ENCODE measurements at regions not wholly inside any gene's neighbourhood (a gene's known extent, or its start where the extent isn't known, plus 50 kb on each side); places are given as distances from the start of the nearest gene placed in this dataset.

DNA sequence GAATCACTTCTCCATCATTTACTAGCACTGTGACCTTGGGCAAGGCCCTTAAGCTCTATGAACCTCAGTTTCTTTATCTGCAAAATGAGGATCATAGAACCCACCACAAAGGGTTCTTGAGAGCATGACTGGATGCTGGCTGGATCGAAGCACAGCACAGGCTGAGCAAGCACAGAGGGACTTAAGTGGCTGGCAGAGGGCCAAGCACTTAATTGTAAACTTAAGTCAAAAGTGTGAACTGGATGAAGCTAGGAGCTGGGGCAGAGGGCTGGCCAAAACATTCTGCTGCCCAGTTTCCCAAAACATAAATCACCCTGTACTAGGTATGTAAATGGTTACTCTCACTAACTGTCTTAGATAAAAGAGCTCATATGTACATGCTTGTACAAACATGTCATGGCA, 112.3 kb upstream of the WWC1 start:
- no peak overlapping the region for H3K27ac ChIP-seq
- no peaks in the 10 kb centered on the region for H3K27me3 ChIP-seq
- no peak overlapping the region for H3K4me3 ChIP-seq
- DNase-seq, result no peak
- in situ Hi-C loops (cut with MboI; ENCODE audit: low sequenced_read_pairs in 4 of 4), result no loop called here
- no peaks in the 10 kb centered on the region for H3K36me3 ChIP-seq
- no peaks in the 10 kb centered on the region for H3K9me3 ChIP-seq
- intact Hi-C loops (cut with DNase I; ENCODE audit: low total_unique reads), result no loop called here
- H3K4me1 ChIP-seq, result no peaks in the 10 kb centered on the region
- no peak for TF ChIP-seq POLR2A (IDR thresholded peaks at IDR 0.05)
- TF ChIP-seq, protein P1, sequence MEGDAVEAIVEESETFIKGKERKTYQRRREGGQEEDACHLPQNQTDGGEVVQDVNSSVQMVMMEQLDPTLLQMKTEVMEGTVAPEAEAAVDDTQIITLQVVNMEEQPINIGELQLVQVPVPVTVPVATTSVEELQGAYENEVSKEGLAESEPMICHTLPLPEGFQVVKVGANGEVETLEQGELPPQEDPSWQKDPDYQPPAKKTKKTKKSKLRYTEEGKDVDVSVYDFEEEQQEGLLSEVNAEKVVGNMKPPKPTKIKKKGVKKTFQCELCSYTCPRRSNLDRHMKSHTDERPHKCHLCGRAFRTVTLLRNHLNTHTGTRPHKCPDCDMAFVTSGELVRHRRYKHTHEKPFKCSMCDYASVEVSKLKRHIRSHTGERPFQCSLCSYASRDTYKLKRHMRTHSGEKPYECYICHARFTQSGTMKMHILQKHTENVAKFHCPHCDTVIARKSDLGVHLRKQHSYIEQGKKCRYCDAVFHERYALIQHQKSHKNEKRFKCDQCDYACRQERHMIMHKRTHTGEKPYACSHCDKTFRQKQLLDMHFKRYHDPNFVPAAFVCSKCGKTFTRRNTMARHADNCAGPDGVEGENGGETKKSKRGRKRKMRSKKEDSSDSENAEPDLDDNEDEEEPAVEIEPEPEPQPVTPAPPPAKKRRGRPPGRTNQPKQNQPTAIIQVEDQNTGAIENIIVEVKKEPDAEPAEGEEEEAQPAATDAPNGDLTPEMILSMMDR (IDR thresholded peaks at IDR 0.05 in 4 of 5, conservative IDR thresholded peaks at IDR 0.05 in 1 of 5), result no peak
- no peak for ATAC-seq

DNA sequence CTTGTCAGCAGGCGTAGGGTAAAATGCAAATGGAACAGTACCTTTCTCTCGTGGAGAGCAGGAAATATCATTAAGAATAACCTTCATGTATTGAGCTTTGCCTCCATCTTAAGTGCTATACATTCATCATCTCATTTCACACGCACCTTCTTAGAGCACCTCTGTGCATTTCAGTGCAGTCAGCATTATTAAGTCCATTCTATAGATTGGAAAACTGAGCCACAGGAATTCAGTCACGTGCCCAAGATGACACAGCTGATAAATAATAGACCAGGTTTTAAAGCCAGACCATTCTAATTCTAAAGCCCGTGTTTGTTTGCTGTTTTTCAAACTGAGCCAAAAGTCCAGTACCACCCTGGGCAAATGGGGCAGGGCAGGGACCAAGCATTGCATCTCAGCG, 109.2 kb upstream of the WWC1 start:
- H3K27me3 ChIP-seq, result no peaks in the 10 kb centered on the region
- intact Hi-C loops (cut with DNase I; ENCODE audit: low total_unique reads), result no loop called here
- no peak overlapping the region for H3K4me3 ChIP-seq
- no peaks in the 10 kb centered on the region for H3K9me3 ChIP-seq
- H3K27ac ChIP-seq, result no peak overlapping the region
- ATAC-seq (no peak), DNase-seq (no peak)
- no peaks in the 10 kb centered on the region for H3K4me1 ChIP-seq
- in situ Hi-C loops (cut with MboI; ENCODE audit: low sequenced_read_pairs in 4 of 4), result no loop called here
- TF ChIP-seq POLR2A (IDR thresholded peaks at IDR 0.05), result no peak
- TF ChIP-seq, protein P1 (IDR thresholded peaks at IDR 0.05 in 4 of 5, conservative IDR thresholded peaks at IDR 0.05 in 1 of 5), result no peak
- H3K36me3 ChIP-seq, result no peaks in the 10 kb centered on the region

DNA sequence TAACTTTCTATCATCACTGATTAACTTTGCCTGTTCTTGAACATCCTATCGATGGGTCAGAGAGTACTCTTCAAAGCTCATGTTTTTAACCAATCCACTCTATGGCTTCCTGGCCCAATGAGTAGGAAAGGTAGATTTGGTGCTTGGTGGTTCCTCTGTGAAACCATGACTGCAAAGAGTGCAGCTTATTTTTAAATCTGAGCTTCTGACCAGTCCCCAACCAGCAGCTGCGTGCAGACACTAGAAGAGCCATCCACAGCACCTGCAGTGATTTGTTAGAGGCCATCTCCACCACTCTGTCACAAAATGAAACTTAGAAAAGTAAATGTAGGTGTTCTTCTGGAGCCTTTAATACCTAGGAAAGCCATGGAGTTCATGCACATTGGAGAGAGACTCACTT, 107.3 kb upstream of the WWC1 start:
- in situ Hi-C loops (cut with MboI; ENCODE audit: low sequenced_read_pairs in 4 of 4), result no loop called here
- no peaks in the 10 kb centered on the region for H3K27me3 ChIP-seq
- intact Hi-C loops (cut with DNase I; ENCODE audit: low total_unique reads), result no loop called here
- DNase-seq, result no peak
- no peak for ATAC-seq
- H3K36me3 ChIP-seq, result no peaks in the 10 kb centered on the region
- no peak for TF ChIP-seq POLR2A (IDR thresholded peaks at IDR 0.05)
- TF ChIP-seq, protein P1 (IDR thresholded peaks at IDR 0.05 in 4 of 5, conservative IDR thresholded peaks at IDR 0.05 in 1 of 5), result no peak
- H3K9me3 ChIP-seq, result no peaks in the 10 kb centered on the region
- H3K4me1 ChIP-seq, result no peaks in the 10 kb centered on the region
- no peak overlapping the region for H3K27ac ChIP-seq
- H3K4me3 ChIP-seq, result no peak overlapping the region

DNA sequence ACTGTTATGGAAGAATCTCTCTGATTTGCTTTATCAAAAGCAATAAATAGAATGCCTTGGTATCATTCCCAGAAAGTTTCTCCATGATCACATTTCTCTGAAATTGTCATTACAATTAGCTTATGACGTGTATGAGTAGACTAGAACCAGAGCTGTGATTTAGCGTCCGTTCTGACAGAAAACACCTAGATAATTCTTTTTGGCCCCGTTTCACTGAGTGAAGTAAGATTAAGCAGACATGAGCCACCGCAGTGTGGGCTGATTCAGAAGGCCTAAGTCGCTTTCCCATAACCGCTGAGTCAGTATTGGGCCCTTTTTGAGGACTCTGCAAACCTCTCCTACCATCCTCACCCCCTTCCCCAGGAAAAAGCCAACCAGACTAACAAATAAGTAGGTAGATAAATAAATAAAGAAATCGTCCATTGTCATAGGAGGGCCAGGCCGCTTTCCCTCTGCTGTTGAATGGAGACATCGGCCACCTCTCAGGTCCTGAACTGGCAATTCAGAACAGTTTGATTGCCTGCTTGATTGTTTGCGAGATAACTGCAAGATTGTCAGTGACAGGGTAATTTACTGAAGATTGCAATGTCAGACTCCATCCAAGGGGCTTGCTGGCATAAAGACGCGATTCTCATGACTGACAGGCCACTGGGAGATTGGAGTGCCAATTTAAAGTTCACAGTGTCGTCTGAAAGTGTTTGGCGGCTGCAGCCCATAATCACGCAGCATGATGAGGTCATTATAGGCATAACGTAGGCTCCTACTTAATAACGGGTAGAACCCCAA, 105.0 kb upstream of the WWC1 start:
- Histone ChIP-seq H3K27ac (no peak overlapping the region), H3K9me3 (no peaks in the 10 kb centered on the region), H3K36me3 (no peaks in the 10 kb centered on the region), H3K27me3 (no peaks in the 10 kb centered on the region), H3K4me3 (no peak overlapping the region), H3K4me1 (no peaks in the 10 kb centered on the region)
- DNase-seq (no peak), ATAC-seq (no peak)
- in situ Hi-C loops (cut with MboI; ENCODE audit: low sequenced_read_pairs in 4 of 4) (no loop called here), intact Hi-C loops (cut with DNase I; ENCODE audit: low total_unique reads) (no loop called here)
- TF ChIP-seq POLR2A (IDR thresholded peaks at IDR 0.05), result no peak
- TF ChIP-seq, protein P1 (IDR thresholded peaks at IDR 0.05 in 4 of 5, conservative IDR thresholded peaks at IDR 0.05 in 1 of 5), result no peak

DNA sequence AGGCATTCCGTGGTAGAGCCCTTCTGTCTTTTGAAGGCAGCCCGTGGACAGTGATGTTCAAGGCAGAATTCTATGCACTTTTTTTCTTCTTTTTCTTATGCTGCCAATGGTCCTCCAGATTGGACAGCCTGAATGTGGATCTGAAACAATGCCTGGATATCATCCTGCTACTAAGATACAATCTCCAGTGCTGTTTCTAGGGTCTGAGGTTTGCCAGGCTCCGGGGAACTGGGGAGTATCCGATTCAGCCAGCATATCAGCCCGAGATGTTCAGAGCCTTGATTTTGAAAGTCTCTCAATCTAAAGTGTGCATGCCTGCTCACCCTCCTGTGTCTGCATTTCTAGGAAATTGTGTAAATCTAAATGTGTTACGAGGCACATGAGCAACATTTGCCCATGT, 103.8 kb upstream of the WWC1 start:
- H3K36me3 ChIP-seq, result no peaks in the 10 kb centered on the region
- no peaks in the 10 kb centered on the region for H3K27me3 ChIP-seq
- H3K9me3 ChIP-seq, result no peaks in the 10 kb centered on the region
- H3K27ac ChIP-seq, result no peak overlapping the region
- TF ChIP-seq POLR2A (IDR thresholded peaks at IDR 0.05), result no peak
- TF ChIP-seq, protein P1 (IDR thresholded peaks at IDR 0.05 in 4 of 5, conservative IDR thresholded peaks at IDR 0.05 in 1 of 5), result no peak
- H3K4me3 ChIP-seq, result no peak overlapping the region
- ATAC-seq (no peak), DNase-seq (no peak)
- intact Hi-C loops (cut with DNase I; ENCODE audit: low total_unique reads) (no loop called here), in situ Hi-C loops (cut with MboI; ENCODE audit: low sequenced_read_pairs in 4 of 4) (no loop called here)
- no peaks in the 10 kb centered on the region for H3K4me1 ChIP-seq

Data from gastrocnemius medialis (tissue), 4 donors.